ENCODE measurements at regions not wholly inside any gene's neighbourhood (a gene's known extent, or its start where the extent isn't known, plus 50 kb on each side); places are given as distances from the start of the nearest gene placed in this dataset.
"Not testable (repeated sequence)": the region's sequence is repeated elsewhere in the genome, so short reads cannot be mapped to it uniquely, and the experiment has no call there.

- no peak overlapping the region for H3K4me3 ChIP-seq (ENCODE audit: low read length)
- peak; percentile 79 for DNase-seq (ENCODE audit: low read depth, low spot score)
Measured at GRCh38 chr14:28294834-28295440, 471.6 kb upstream of the FOXG1 start.

DNA sequence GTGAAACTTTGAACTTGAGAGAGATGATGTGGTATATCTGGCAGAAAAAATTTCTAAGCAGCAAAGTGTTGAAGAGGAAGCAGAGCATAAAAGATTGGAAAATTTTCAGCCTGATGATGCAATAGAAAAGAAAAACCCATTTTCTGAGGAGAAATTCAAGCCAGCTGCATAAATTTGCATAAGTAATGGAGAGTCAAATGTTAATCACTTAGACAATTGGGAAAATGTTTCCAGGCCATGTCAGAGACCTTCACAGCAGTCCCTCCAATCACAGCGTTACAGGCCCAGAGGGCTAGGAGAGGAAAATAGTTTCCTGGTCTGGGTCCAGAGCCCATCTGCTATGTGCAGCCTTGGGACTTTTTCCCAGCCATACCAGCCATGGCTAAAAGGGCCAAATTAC is 469.0 kb upstream of the FOXG1 start:
- DNase-seq (ENCODE audit: low read depth, low spot score), result no peak
- no peak overlapping the region for H3K4me3 ChIP-seq (ENCODE audit: low read length)

- DNase-seq (ENCODE audit: low read depth, low spot score), result no peak
- no peak overlapping the region for H3K4me3 ChIP-seq (ENCODE audit: low read length)
Measured at GRCh38 chr14:28298156-28298555, 468.4 kb upstream of the FOXG1 start.

- DNase-seq (ENCODE audit: low read depth, low spot score), result no peak
- H3K4me3 ChIP-seq (ENCODE audit: low read length), result no peak overlapping the region
Measured at GRCh38 chr14:28299227-28299626, 467.4 kb upstream of the FOXG1 start.

- DNase-seq (ENCODE audit: low read depth, low spot score), result no peak
- H3K4me3 ChIP-seq (ENCODE audit: low read length), result no peak overlapping the region
Measured at GRCh38 chr14:28300356-28300755, 466.2 kb upstream of the FOXG1 start.

- DNase-seq (ENCODE audit: low read depth, low spot score), result no peak
- no peak overlapping the region for H3K4me3 ChIP-seq (ENCODE audit: low read length)
Measured at GRCh38 chr14:28301179-28301578, 465.4 kb upstream of the FOXG1 start.

GRCh38 chr14:28303248-28303647 is 463.3 kb upstream of the FOXG1 start:
- no peak for DNase-seq (ENCODE audit: low read depth, low spot score)

GRCh38 chr14:28305938-28306337 is 460.6 kb upstream of the FOXG1 start:
- no peak for DNase-seq (ENCODE audit: low read depth, low spot score)
- no peak overlapping the region for H3K4me3 ChIP-seq (ENCODE audit: low read length)

More at GRCh38 chr14:28303248-28303647, 463.3 kb upstream of the FOXG1 start:
- H3K4me3 ChIP-seq (ENCODE audit: low read length), result no peak overlapping the region

GRCh38 chr14:28307506-28307905 is 459.1 kb upstream of the FOXG1 start:
- no peak for DNase-seq (ENCODE audit: low read depth, low spot score)
- no peak overlapping the region for H3K4me3 ChIP-seq (ENCODE audit: low read length)

DNA sequence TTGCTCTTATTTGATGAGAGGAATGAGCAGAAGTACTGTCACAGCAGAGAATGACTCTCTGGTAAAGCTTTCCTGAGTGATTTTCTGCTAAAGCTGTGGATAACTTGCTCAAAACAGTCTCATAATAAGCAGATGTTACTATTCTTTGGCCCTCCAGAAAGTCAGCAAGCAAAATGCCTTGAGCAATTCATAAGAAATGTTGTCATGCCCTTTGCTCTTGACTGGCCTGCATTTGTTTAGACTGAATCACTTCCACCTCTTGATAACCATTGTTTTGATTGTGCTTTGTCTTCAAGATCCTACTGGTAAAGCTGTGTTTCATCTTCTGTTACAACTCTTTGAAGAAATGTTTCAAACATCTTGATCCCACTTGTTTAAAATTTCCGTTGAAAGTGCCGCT is 457.9 kb upstream of the FOXG1 start:
- no peak overlapping the region for H3K4me3 ChIP-seq (ENCODE audit: low read length)
- no peak for DNase-seq (ENCODE audit: low read depth, low spot score)

- not testable (repeated sequence) for DNase-seq (ENCODE audit: low read depth, low spot score); H3K4me3 ChIP-seq (ENCODE audit: low read length)
Measured at GRCh38 chr14:28317890-28318675, 448.5 kb upstream of the FOXG1 start.

DNA sequence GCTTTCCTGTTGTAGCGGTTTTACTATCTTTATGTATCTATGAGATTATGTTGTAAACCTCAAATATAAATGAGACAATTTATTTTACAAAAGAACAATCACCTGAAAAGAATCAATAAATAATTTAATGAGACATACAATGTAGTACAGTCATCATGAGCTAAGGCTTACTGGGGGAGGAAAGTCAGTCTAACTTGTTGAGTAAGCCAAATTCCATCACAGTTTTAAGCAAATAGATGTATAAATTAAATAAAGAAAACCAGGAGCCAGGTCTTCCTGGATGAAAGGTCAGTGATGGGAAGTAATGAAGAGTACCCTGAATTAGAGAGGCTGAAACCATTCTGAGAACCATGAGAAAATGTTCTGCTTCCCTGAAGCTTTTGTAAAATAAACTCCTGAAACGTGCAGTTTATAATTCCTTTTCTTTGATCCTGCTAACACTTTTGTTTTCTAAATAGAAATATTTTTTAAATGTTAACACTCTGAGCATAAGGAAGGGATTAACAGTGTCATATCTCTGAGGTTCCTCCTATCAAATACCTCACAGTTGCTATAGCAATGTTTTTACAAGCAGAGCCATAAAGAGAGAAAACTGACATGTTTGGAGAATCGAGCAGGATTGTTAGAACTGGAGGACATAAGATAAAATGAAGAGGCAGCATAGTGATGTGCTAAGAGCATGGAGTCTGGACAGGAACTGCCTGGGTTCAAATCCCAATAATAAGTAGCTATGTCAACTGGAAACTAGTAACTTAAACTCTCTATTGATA is 444.9 kb upstream of the FOXG1 start:
- no peak for DNase-seq (ENCODE audit: low read depth, low spot score)
- H3K4me3 ChIP-seq (ENCODE audit: low read length), result no peak overlapping the region

DNA sequence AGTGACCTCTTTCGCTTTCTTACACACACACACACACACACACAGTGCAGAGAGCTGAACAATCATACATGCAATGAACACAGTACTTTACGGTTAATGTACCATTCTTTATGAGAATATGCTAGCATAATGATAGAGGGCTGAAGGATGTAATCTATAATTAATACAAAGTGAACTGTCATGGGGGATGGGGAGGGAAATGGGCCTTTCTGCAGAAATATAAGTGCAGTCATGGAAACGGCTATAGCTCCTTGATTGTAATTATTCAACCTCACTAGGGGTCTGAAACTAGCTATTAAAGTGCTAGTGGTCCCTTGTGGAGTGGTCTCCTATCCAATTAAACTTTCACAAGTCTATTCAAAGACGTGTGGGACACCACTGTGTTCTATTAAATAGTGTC is 443.2 kb upstream of the FOXG1 start:
- no peak for DNase-seq (ENCODE audit: low read depth, low spot score)
- no peak overlapping the region for H3K4me3 ChIP-seq (ENCODE audit: low read length)

- no peak for DNase-seq (ENCODE audit: low read depth, low spot score)
- no peak overlapping the region for H3K4me3 ChIP-seq (ENCODE audit: low read length)
Measured at GRCh38 chr14:28323951-28324741, 442.4 kb upstream of the FOXG1 start.

DNA sequence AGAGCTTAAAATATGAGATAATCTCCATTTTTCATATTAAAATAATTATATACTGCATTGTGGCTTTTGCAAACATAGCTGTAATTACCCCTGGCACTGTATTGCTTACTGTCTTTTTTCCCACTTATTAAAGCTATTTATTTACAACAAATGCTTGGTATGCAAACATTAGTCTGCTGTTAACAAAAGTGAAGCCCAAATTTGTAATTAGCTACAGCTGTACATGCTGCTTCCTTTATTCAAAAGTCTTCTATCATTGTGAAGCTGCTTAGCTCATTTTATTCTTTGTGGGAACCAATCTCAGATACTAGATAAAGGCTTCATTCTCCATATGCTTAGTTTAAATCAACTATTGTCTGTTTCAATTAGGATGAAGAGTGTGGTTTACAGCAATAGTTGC is 425.8 kb upstream of the FOXG1 start:
- DNase-seq (ENCODE audit: low read depth, low spot score), result no peak
- H3K4me3 ChIP-seq (ENCODE audit: low read length), result no peak overlapping the region

GRCh38 chr14:28344381-28344780 is 422.2 kb upstream of the FOXG1 start:
- no peak overlapping the region for H3K4me3 ChIP-seq (ENCODE audit: low read length)
- DNase-seq (ENCODE audit: low read depth, low spot score), result no peak

GRCh38 chr14:28348797-28349196 is 417.8 kb upstream of the FOXG1 start:
- DNase-seq (ENCODE audit: low read depth, low spot score), result no peak
- H3K4me3 ChIP-seq (ENCODE audit: low read length), result no peak overlapping the region

DNA sequence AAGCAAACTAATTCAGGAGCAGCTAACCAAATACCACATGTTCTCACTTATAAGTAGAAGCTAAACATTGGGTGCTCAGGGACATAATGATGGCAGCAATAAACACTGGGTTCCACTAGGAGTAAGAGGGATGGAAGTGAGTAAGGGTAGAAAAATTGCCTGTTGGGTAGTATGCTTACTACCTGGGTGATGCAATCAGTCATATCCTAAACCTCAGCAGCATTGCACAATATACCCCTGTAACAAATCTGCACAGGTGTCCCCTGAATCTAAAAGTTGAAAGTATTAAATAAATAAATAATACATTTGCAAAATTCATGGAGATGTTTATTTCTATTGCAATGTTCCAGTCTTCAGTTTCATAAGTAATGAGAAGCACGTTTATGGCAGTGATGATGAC is 409.8 kb upstream of the FOXG1 start:
- DNase-seq (ENCODE audit: low read depth, low spot score), result no peak
- H3K4me3 ChIP-seq (ENCODE audit: low read length), result no peak overlapping the region

GRCh38 chr14:28361486-28361885 is 405.1 kb upstream of the FOXG1 start:
- DNase-seq (ENCODE audit: low read depth, low spot score), result no peak

More at GRCh38 chr14:28361486-28361885, 405.1 kb upstream of the FOXG1 start:
- no peak overlapping the region for H3K4me3 ChIP-seq (ENCODE audit: low read length)
